Right renal cortex interstitium (tissue), 3 donors: ENCODE measurements at regions not wholly inside any gene's neighbourhood (a gene's known extent, or its start where the extent isn't known, plus 50 kb on each side); places are given as distances from the start of the nearest gene placed in this dataset.
A peak's percentile ranks its signal among the peaks of the same experiment; 100 is the strongest.

ENCODE experiments used
- DNase-seq, 3 donors: peaks; one replicate each; pipeline ENCODE4 v3.0.0-alpha.2; 2013; ENCODE audit warnings: low read depth in 3 of 3, low spot score in 2 of 3

DNA sequence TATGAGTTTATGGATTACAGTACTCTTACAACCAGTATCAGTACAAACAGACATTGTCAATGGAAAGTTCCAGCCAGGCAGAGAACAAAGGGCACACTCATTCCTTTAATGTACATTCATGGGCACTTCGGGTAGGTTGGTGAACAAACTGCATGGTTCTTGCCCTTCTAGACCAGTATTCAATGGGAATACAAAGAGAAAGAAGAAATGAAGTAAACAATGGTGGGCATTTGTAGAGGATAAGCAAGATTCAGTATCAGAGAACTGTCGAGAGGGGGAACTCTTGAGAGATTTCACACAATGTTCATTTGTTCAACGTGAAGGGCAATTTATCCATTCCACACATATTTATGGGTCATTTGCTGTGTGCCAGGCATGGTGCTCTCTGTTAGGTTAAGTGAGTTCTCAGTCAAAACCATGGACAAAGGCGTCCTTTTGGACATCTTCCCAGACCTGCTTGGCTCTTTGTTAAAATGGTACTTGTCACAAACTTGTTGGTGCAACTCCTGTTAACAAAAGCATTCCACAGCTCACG, 714.8 kb downstream of the DHX35 start:
- DNase-seq, result no peak

DNA sequence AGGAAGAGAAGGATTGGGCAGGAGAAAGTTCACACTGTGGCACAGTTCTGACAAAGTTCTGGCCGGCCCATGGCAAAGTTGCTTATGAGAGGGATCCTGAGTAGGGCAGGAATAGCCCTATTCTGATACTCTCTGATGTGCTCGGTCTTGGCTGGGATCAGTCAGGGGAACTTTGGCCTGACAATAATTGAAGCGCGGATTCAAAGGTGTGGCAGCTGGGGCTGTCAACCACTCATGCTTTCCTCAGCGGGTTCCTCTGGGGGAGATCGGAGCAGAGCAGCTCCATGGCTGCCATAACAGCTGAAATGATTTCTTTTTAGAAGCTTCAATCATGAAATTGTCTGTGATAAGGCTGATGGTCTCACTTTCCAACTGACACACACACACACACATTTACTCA, 714.1 kb downstream of the DHX35 start:
- DNase-seq, result no peak

DNA sequence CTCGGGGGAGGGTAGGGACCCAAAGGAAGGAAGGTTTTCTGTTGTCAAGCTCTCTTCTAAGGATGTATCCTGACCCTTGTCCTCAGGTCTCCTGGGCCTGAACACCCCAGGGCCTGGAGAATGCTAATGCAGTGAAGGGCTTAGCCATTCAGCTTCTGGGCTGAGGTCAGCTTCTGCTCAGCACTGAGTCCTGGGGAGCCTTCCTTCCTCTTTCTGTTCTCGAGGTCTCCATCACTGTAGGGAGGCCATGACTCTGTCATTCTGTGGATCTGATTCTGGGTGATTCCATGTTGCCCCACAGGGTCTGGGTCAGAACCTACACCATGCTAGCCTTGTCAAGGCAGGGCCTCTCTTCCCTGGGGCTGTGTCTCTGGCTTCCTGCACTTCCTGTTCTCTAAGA, 712.7 kb downstream of the DHX35 start:
- DNase-seq, result no peak

DNA sequence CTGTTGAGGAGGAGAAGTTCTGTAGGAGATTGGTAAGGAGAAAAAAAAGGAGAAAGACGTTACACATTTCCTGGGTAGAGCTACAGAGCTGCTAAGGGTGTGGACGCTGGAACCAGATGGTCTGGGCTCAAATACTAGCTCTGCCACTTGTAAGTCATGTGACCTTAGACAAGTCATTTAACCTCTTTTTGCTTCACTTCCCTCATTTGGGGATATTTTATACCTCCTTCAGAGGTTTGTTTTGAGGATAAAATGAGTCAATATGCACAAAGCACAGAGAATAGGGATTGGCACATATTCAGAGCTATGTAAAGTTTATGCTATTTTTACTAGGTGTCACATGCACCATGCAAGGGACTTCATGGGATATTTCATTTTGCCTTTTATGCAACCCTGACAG, 708.8 kb downstream of the DHX35 start:
- DNase-seq, result no peak

DNA sequence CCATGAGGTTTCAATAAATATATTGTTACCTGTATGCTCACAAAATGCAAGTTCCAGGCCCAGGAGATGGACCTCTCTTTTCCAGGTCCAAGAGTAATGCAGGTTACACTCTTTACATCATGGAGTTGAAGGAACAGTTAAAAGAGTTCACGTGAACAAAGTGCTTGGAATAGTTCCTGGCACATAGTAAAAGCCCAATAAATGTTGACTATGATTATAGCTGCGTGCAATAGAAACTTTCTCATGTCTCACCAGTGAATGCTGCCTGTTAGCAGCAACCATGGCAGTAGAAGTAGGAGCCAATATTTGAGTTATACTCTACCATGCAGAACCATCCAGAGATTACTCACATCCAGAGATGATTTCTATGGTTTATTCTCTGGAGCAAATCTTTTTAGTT, 707.5 kb downstream of the DHX35 start:
- no peak for DNase-seq

DNA sequence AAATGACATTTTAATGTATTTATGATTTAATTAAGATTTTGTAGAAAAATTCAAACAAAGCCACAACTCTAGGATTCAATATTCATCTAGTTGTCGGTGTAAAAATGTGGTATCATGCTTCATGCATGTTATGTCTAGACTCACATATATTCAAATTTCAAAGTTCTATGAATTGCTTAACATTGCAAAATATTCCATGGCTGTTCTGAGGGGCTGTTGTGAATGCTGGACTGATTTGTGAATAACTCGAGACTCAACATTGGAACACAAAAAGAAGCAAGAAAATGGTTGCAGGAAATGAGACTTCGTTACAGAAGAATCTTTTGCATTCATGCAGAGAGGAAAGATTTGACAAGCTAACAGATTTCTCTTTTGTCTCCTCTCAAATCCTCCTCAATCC, 705.9 kb downstream of the DHX35 start:
- no peak for DNase-seq

DNA sequence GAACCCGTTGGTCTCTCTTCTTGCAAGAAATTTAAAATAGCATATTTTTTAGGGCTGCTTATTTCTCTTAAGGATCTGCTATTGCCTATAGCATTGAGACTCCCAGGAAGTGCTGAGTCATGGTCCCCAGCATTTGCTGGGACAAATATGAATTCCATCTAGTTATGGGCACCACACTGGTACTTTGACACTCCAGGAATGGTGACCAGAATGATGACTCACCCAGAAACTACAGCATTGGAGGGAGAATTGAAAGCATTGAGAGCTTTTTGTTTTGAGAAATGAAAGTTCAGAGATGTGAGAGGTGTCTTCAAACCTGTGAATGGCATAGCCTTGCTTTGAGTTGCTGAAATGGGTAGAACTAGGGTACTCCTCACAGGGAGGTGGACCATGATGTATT, 699.7 kb downstream of the DHX35 start:
- DNase-seq, result no peak

DNA sequence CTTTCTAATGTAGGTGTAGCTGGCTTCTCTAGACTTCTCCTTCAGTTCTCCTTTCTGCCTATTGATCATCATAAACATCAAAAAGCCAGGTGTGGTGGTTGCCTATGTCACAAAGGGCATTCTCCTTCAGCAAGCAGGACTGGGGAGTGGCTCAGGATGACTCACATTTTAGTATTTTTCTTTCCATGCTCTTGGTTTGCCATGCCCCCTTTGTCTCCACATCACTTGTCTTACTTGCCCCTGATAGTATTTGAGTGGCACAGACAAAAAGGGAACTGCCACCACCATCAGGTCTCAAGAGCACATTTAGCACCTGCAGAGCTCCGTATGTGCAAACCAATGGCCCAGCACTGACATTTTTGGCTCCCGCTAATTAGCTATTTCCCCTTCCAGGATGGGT, 698.8 kb downstream of the DHX35 start:
- DNase-seq, result no peak

DNA sequence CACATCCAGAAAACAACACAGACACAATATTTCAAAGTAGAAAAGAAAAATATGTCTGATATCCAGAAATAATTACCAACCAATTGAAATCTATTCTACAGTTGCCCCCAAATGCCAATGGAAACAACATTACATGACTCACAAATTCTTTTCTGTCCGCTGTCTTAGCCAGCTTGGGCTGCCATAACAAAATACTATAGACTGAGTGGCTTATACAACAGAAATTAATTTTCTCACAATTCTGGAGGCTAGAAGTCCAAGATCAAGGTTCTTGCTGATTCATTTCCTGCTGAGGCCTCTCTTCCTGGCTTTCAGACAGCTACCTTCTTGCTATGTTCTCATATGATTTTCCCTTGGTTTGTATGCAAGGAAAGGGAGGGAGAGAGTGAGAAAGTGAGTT, 698.1 kb downstream of the DHX35 start:
- DNase-seq, result no peak

DNA sequence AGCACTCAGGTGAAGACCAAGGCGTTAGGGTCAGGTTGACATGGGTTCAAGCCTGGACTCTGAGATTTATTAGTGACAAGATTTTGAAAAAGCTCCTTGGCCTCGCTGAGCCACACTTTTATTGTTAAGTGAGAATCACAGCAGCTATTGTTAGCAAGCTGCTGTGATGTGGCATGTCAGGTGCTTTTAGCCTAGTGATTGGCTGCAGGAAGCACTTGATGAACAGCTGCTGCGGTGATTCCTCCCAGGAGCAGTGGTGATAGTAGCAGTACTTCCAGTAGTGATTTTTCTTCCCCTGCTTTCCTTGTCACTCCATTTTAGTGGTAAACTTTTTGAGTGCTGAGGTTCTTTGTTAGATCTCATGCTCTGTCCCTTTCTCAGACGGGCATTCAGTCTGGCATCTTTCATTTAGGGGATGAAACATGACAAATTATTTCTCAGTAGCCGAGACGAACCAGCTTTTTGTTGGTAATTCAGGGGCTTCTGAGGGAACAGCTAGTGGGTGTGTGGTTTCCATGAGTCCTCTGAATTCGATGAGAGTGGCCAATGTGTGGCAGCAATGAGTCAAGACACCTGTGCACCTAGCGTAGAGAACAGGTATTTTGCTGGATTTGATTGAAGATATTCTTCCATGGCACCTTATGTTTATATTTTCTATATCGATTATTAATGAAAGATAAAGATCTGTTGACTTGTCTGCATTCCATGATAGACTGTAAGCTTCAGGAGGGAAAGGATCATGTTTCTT, 696.7 kb downstream of the DHX35 start:
- no peak for DNase-seq

DNA sequence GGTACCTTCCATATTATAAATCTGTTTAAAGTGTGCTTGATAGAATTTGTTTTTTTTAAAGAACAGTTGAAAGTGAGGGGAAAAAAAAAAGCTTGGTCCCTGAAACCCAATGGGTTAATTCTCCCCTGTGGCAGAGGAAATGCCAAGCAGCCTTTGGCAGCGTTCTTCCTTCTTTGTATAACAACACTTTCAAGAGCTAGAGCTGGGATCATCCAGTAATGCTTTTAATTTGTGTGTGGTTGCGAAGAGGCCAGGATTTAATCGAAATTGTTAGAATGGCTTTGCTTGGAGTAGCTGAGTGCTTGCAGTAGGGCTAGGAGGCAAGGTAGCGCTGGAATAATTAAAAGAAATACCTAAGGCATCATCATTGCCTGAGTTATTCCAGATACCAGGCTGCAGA, 692.0 kb downstream of the DHX35 start:
- DNase-seq, result no peak

DNA sequence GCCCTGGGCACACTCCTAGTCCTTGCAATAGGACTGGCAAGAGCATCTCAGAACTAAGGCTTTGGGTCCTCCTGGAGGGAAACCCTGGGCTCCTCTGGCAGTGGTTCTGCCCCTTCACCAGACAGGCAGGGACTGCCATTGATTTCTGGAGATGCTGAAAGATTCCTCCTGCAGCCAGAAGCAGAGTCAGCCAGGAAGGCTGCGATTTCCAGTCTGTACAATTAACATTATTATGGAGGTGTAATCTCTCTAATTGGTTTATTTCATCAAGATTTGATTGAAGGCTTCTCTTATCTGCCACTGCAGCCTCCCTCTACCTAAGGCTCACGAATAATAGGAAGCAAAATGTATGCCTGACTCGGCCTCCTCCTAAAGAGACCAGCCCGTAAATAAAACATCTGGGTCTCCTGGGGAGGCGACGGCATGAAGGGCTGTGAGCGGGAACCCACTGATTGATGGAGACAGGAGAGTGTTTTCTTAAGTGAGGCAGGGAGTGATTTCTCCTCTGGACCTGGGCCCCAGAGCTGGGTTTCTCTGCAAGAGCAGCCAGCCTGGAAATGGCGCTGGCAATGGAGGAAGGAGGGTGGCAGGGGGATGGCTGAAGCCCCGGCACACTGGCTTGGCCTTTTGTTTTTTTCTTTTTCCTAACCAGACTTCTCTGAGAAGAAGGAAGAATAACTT, 689.6 kb downstream of the DHX35 start:
- DNase-seq, result no peak

DNA sequence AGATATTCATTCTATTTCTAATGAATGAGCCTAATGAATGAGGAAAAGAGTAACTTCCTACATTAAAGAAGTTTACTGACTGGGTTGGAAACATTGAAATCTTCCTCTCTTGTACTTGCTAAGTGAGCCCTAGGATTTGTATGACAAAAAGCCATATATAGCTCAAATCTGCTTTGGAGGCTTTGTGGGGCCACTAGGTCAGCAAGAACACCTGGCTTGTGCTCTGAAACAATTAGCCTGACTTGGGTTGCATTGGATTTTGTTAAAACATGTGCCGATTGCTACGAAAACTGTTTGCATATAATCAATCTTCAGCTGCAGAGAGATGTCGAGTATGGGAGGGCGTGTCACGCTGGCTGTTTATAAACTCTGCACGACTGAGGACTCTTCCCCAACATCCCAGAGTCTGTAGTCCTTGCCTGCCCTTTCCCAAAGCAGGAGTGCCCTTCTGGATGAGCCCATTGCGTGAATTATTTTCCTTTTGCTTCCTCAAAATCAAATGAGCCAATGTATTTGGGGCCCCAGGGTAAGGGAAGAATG, 684.8 kb downstream of the DHX35 start:
- DNase-seq, result no peak

DNA sequence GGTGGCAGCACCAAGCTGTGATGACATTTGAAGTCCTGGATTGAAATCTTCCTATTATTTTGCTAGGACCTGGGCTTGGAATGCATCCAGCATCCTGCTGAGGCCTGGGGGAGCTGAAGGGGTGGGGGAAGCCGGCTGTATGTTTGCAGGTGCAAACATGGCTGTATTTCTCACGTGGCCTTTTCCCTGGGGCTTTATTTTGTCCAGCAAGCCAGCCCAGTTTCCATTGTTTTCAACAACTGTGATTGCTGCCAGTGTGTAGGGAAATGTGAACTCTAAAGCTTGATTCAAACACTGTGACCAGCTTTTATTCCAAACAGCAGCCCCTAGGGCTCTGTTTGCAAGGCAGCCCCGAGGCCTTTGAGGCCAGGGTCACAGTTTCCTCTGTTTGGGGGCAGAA, 683.0 kb downstream of the DHX35 start:
- no peak for DNase-seq

DNA sequence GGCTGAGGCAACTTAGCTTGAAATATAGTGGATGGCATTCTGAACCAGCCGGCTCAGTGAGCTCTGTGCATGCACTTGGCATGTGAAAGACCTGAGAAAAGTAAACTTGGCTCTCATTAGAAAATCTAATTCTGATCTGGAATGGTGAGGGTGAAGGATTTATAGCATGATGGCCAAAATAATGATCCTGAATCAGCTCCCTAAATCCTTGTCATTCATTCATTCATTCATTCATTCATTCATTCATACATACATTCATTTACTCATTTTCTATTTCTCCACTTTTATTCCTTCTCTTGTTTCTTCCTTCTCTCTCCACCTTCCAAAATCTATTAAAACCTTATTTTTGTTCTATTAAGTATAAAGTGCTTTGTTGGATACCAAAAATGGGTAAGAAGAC, 681.1 kb downstream of the DHX35 start:
- DNase-seq, result no peak

DNA sequence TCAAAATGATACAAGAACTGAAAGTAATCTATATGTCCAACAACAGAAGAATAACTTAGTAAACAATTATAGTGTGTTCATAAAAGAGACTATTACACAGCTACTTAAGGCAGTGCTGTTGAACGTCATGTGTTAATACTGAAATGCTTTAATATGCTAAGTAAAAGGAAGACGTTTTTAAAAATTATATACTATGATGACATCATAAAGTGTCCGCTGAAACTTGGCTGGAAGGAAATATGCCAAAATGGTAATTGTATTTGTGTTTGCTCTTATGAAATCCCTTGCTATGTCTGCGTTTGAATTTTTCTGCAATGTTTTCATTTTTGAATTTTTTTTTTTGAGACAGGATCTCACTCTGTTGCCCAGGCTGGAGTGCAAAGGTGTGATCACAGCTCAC, 679.3 kb downstream of the DHX35 start:
- no peak for DNase-seq

DNA sequence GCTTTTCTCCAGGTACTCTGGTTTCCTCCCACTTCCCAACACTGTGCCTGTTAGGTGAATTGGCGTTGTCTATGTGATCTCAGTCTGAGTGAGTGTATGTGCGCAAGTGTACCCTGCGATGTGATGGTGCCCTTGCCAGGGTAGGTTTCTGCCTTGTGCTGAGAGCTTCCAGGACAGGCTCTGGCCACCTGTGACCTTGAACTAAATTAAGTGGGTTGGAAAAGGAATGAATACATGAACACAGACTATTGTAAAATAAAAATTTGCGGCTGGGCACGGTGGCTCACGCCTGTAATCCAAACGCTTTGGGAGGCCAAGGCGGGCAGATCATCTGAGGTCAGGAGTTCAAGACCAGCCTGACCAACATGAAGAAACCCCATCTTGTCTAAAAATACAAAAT, 678.0 kb downstream of the DHX35 start:
- no peak for DNase-seq

DNA sequence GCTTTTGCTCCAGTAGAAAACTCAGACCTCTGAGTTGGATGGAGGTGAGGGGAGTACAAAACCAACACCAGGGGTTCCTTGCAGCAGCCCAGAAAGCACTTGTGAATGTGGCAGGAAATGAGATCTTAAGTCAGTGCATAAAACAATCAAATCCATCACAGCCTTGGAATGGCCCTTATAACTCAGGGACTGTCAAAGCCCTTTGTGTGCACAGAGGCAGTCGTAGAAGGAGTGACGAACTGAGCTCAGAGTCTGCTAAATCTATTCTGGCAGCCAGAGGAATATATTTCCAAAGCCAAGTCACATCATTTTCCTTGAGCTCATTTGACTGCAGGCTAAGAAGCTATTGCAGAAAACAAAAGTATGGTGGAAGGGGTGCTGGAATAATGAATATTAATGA, 676.6 kb downstream of the DHX35 start:
- peak in 2 of 3 donors; percentile 8 to 48 for DNase-seq

DNA sequence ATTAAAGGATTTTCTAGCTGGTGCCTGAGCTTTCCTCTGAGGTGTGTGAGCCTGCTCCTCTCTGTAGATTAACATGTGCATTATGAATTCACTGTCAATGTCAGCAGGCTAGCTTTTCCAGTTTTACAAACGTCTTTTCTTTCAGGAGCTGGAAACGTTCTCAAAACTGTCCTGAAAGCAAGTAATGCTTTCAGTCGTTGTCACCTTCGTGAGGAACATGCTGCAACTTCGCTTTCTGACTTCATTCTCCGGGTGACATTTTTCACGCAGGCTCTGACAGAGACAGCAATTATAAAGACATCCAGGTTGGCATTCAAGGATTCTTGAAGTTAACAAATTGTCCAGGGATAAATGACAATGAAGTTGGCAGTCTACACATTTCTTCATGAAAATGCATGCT, 671.5 kb downstream of the DHX35 start:
- no peak for DNase-seq

DNA sequence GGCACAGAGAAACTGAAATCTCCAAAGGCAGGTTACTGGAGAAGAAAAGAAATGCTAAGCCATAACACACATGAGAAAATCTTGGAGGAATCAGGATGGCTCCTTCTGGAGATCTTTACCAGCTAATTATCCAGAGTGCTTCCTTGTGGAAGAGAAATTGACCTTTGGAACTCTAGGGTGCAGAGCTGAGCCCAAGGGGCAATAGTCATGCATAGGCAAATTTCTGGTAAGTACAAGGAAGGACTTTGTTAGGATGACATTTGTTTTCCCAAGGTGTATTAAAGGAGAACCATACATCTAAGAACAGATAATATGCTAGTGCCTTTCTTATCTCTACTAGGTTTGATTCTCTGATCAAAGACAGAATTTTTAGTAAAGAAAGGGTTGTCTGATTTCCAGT, 670.6 kb downstream of the DHX35 start:
- no peak for DNase-seq

DNA sequence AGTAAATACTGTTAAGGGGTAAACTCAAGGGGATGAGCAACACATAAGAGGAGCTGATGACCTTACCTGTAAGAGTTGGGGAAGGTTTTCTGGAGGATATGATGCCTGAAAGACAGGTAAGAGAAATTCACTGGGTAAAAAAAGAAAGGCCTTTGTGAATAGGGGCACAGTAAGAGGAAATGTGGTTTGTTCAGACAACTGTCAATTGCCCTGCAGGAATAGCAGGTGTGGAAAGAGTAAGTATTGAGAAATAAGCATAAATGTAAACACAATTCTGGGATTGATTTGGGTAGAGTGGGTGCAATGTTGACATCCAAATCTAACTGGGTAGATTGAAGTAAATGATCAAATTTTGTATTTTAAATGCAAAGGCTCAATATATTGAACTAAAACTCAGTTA, 670.0 kb downstream of the DHX35 start:
- DNase-seq, result no peak

DNA sequence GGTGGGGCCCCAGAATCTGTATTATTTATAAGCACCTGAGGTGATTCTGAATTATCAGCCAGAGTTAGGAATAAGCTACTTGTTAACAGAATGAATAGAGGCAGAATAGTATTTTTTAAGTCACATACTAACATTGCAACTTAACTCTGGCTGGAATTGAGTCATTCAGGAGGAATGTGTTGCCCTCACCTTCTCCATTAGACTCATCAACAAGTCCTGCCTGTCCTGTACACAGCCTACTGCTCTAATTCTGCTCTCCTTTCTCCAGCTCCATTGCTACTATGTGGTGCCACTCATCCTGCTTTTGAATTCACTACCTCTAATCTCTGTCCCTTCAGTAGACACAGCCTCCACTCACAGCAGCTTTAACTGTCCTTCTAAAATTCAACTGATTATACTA, 669.4 kb downstream of the DHX35 start:
- no peak for DNase-seq
